ENCODE measurements at regions not wholly inside any gene's neighbourhood (a gene's known extent, or its start where the extent isn't known, plus 50 kb on each side); places are given as distances from the start of the nearest gene placed in this dataset.

DNA sequence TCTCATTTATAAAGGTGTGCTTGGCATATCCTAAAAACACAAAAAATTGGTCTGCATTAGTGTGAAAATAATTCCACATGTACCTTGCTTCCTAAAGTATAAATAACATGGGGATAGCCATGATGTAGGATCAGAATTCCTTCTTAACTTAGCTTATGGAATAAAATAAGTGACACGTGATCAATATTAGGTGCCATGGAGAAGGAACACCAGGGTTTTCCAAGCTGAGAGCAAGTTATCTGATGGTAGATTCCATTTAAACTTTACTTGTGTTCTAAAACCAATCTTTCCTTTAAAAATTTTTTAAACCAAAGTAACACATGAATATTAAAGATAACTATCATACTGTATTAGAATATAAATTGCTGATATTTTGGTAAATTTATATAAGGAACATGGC, 300.5 kb downstream of the ZPLD1 start:
- Mint-ChIP-seq H3K27ac (no peak overlapping the region), H3K4me3 (no peak overlapping the region), H3K27me3 (no peaks in the 10 kb centered on the region), H3K36me3 (ENCODE audit: low read depth) (no peaks in the 10 kb centered on the region), H3K9me3 (no peaks in the 10 kb centered on the region), H3K4me1 (ENCODE audit: low read depth) (no peaks in the 10 kb centered on the region)
- no peak for DNase-seq
- Histone ChIP-seq H3K9me3 (ENCODE audit: control insufficient read depth in 1 of 2, insufficient read depth in 1 of 2, low read length in 2 of 2) (no peaks in the 10 kb centered on the region), H3K36me3 (ENCODE audit: insufficient read depth, low read length) (no peaks in the 10 kb centered on the region), H3K27ac (ENCODE audit: low read depth in 1 of 2, low read length in 2 of 2) (no peak overlapping the region), H3K4me3 (ENCODE audit: low read length) (no peak overlapping the region), H3K4me1 (ENCODE audit: insufficient read depth, low read length) (no peaks in the 10 kb centered on the region), H3K27me3 (ENCODE audit: control insufficient read depth in 1 of 2, insufficient read depth in 2 of 2, low read length in 2 of 2) (no peaks in the 10 kb centered on the region)
- CTCF ChIA-PET = no interaction called here
- intact Hi-C loops (cut with DNase I, micrococcal nuclease) = no loop called here
- TF ChIP-seq, protein P1, sequence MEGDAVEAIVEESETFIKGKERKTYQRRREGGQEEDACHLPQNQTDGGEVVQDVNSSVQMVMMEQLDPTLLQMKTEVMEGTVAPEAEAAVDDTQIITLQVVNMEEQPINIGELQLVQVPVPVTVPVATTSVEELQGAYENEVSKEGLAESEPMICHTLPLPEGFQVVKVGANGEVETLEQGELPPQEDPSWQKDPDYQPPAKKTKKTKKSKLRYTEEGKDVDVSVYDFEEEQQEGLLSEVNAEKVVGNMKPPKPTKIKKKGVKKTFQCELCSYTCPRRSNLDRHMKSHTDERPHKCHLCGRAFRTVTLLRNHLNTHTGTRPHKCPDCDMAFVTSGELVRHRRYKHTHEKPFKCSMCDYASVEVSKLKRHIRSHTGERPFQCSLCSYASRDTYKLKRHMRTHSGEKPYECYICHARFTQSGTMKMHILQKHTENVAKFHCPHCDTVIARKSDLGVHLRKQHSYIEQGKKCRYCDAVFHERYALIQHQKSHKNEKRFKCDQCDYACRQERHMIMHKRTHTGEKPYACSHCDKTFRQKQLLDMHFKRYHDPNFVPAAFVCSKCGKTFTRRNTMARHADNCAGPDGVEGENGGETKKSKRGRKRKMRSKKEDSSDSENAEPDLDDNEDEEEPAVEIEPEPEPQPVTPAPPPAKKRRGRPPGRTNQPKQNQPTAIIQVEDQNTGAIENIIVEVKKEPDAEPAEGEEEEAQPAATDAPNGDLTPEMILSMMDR (IDR thresholded peaks at IDR 0.05) = no peak
- POLR2A ChIA-PET = no interaction called here
- no peak for ATAC-seq (ENCODE audit: poor library complexity)

DNA sequence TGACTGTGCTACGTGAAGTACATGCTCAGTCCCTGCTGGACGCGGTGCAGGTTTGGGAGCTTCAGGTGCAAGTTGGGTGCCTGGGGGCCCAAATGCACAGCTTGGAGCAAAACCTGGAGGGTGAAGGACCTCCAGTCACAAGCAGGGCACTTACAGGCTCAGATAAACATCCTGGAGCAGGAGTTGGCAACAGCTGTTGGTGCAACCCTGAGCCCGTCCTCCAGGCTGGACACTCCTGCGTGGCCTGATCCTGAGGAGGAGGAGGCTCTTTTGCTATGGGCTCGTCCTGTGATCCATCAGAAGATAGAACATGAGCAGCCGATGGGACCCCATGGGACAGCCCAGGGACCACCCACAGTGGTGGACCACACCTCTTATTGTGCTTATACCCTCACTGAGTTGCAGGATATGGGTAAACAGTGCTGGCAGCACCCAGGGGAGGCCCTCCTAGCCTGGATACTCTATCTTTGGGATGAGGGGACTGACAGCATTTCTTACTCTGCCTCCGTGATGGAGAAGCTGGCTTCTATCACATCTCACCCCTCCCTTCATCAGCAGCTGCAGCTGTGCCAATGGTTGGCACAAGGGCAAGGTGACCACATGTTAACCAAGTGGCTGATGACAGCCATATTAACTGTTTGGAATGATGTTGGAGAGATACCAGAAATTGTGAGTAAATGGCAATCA, 301.6 kb downstream of the ZPLD1 start:
- ChIA-PET CTCF (no interaction called here), POLR2A (no interaction called here)
- TF ChIP-seq, protein P1 (IDR thresholded peaks at IDR 0.05) = no peak
- H3K4me1 Mint-ChIP-seq (ENCODE audit: low read depth) = no peaks in the 10 kb centered on the region
- Histone ChIP-seq H3K36me3 (ENCODE audit: insufficient read depth, low read length) (no peaks in the 10 kb centered on the region), H3K27me3 (ENCODE audit: control insufficient read depth in 1 of 2, insufficient read depth in 2 of 2, low read length in 2 of 2) (no peaks in the 10 kb centered on the region), H3K4me1 (ENCODE audit: insufficient read depth, low read length) (no peaks in the 10 kb centered on the region), H3K27ac (ENCODE audit: low read depth in 1 of 2, low read length in 2 of 2) (no peak overlapping the region), H3K9me3 (ENCODE audit: control insufficient read depth in 1 of 2, insufficient read depth in 1 of 2, low read length in 2 of 2) (no peaks in the 10 kb centered on the region), H3K4me3 (ENCODE audit: low read length) (no peak overlapping the region)
- ATAC-seq (ENCODE audit: poor library complexity) (no peak), DNase-seq (no peak)
- no peaks in the 10 kb centered on the region for H3K9me3 Mint-ChIP-seq
- H3K36me3 Mint-ChIP-seq (ENCODE audit: low read depth) = no peaks in the 10 kb centered on the region
- H3K4me3 Mint-ChIP-seq = no peak overlapping the region
- H3K27me3 Mint-ChIP-seq = no peaks in the 10 kb centered on the region
- H3K27ac Mint-ChIP-seq = no peak overlapping the region
- intact Hi-C loops (cut with DNase I, micrococcal nuclease) = no loop called here

- no peaks in the 10 kb centered on the region for H3K9me3 ChIP-seq (ENCODE audit: control insufficient read depth in 1 of 2, insufficient read depth in 1 of 2, low read length in 2 of 2)
- H3K27me3 ChIP-seq (ENCODE audit: control insufficient read depth in 1 of 2, insufficient read depth in 2 of 2, low read length in 2 of 2) = no peaks in the 10 kb centered on the region
- DNase-seq = no peak
These were observed 302.1 kb downstream of the ZPLD1 start for GRCh38 chr3:102736975-102737304.

More at GRCh38 chr3:102736975-102737304, 302.1 kb downstream of the ZPLD1 start:
- Mint-ChIP-seq H3K4me3 (no peak overlapping the region), H3K27me3 (no peaks in the 10 kb centered on the region), H3K27ac (no peak overlapping the region), H3K9me3 (no peaks in the 10 kb centered on the region), H3K4me1 (ENCODE audit: low read depth) (no peaks in the 10 kb centered on the region), H3K36me3 (ENCODE audit: low read depth) (no peaks in the 10 kb centered on the region)
- TF ChIP-seq, protein P1 (IDR thresholded peaks at IDR 0.05) = no peak
- ATAC-seq (ENCODE audit: poor library complexity) = no peak
- intact Hi-C loops (cut with DNase I, micrococcal nuclease) = no loop called here
- no peak overlapping the region for H3K4me3 ChIP-seq (ENCODE audit: low read length)
- no peak overlapping the region for H3K27ac ChIP-seq (ENCODE audit: low read depth in 1 of 2, low read length in 2 of 2)
- ChIA-PET POLR2A (no interaction called here), CTCF (no interaction called here)
- no peaks in the 10 kb centered on the region for H3K4me1 ChIP-seq (ENCODE audit: insufficient read depth, low read length)
- no peaks in the 10 kb centered on the region for H3K36me3 ChIP-seq (ENCODE audit: insufficient read depth, low read length)
